Keratinocyte (primary cell): ENCODE measurements at regions not wholly inside any gene's neighbourhood (a gene's known extent, or its start where the extent isn't known, plus 50 kb on each side); places are given as distances from the start of the nearest gene placed in this dataset.

Source experiments
- DNase-seq: peaks from one replicate; pipeline ENCODE4 v3.0.0-alpha.2; 2011; ENCODE audit warnings: low read depth, missing footprints, low spot score
- FAIRE-seq: peaks from 2 replicates; lab custom pipeline; 2011; peaks lifted over from hg19 to GRCh38; lab: Jason Lieb, UNC
- H2AFZ ChIP-seq: 2 replicates; pipeline ENCODE4 v1.6.0; 2012; ENCODE audit warnings: low read length, control low read depth, inconsistent platforms; ENCODE audit not compliant: control insufficient read depth
- H3K27ac ChIP-seq: 2 replicates; pipeline ENCODE4 v1.5.1; 2011; ENCODE audit warnings: low read length; ENCODE audit not compliant: control insufficient read depth, insufficient read depth
- H3K27me3 ChIP-seq: 3 replicates; pipeline ENCODE4 v1.6.0; 2011; ENCODE audit warnings: low read length; ENCODE audit not compliant: control insufficient read depth, insufficient read depth; ENCODE audit errors: extremely low read depth
- H3K36me3 ChIP-seq, 2 experiments: 2 replicates in 1 of 2; 3 replicates in 1 of 2; pipeline ENCODE4 v1.5.1; 2011; ENCODE audit warnings: low read length in 2 of 2, mild to moderate bottlenecking in 1 of 2; ENCODE audit not compliant: control insufficient read depth in 2 of 2, insufficient read depth in 2 of 2; ENCODE audit errors: extremely low read depth in 1 of 2
- H3K4me1 ChIP-seq: 3 replicates; pipeline ENCODE4 v1.5.1; 2011; ENCODE audit warnings: low read length; ENCODE audit not compliant: control insufficient read depth, insufficient read depth; ENCODE audit errors: extremely low read depth
- H3K4me2 ChIP-seq: 3 replicates; pipeline ENCODE4 v1.6.0; 2011; ENCODE audit warnings: low read depth, low read length; ENCODE audit not compliant: control insufficient read depth, insufficient read depth; ENCODE audit errors: extremely low read depth
- H3K4me3 ChIP-seq, 3 experiments: fragments of 200-600 bp in 1 of 3; sonication (generic) in 1 of 3; 2 replicates in 2 of 3; 3 replicates in 1 of 3; pipeline ENCODE4 v1.5.1; 2011 to 2016; ENCODE audit warnings: low read length in 3 of 3, mild to moderate bottlenecking in 3 of 3, control low read depth in 2 of 3, inconsistent platforms in 1 of 3, low read depth in 1 of 3, mixed read lengths in 1 of 3, mixed run types in 1 of 3, moderate library complexity in 1 of 3; ENCODE audit not compliant: control insufficient read depth in 2 of 3, insufficient read depth in 2 of 3; ENCODE audit errors: extremely low read depth in 1 of 3
- H3K79me2 ChIP-seq: 2 replicates; pipeline ENCODE4 v1.6.0; 2012; ENCODE audit warnings: low read length; ENCODE audit not compliant: control insufficient read depth, insufficient read depth
- H3K9ac ChIP-seq: 3 replicates; pipeline ENCODE4 v1.6.0; 2011; ENCODE audit warnings: low read length; ENCODE audit not compliant: control insufficient read depth, insufficient read depth; ENCODE audit errors: extremely low read depth
- H3K9me1 ChIP-seq: 3 replicates; pipeline ENCODE4 v1.6.0; 2011; ENCODE audit warnings: low read length; ENCODE audit not compliant: control insufficient read depth, insufficient read depth; ENCODE audit errors: extremely low read depth
- H3K9me3 ChIP-seq: 2 replicates; pipeline ENCODE4 v1.5.1; 2012; ENCODE audit warnings: low read depth, low read length; ENCODE audit not compliant: control insufficient read depth
- H4K20me1 ChIP-seq: 3 replicates; pipeline ENCODE4 v1.6.0; 2011; ENCODE audit warnings: low read length; ENCODE audit not compliant: control insufficient read depth, insufficient read depth; ENCODE audit errors: extremely low read depth
- EZH2 ChIP-seq: IDR thresholded peaks from one replicate; pipeline ENCODE4 v1.6.1; 2012; ENCODE audit warnings: inconsistent platforms, mild to moderate bottlenecking, low read length, moderate library complexity
- dilution Hi-C: fragments of 300-500 bp; cut with MboI; formaldehyde crosslinking; loops from one replicate; pipeline ENCODE4 v1.7.0; 2020; ENCODE audit warnings: low sequenced_read_pairs; ENCODE audit not compliant: extremely low pct_ligation_motif_present
- TF ChIP-seq, protein P1 (sequence below), 3 experiments: IDR thresholded peaks in 1 of 3; conservative IDR thresholded peaks in 1 of 3; optimal IDR thresholded peaks in 1 of 3; 2 replicates in 2 of 3; 3 replicates in 1 of 3; pipeline versions ENCODE3 to v1.5.1; 2011; ENCODE audit warnings: low read length in 3 of 3, mild to moderate bottlenecking in 3 of 3, moderate library complexity in 2 of 3, control low read depth in 1 of 3, inconsistent platforms in 1 of 3; ENCODE audit not compliant: insufficient read depth in 2 of 3; ENCODE audit errors: extremely low read depth in 1 of 3

DNA sequence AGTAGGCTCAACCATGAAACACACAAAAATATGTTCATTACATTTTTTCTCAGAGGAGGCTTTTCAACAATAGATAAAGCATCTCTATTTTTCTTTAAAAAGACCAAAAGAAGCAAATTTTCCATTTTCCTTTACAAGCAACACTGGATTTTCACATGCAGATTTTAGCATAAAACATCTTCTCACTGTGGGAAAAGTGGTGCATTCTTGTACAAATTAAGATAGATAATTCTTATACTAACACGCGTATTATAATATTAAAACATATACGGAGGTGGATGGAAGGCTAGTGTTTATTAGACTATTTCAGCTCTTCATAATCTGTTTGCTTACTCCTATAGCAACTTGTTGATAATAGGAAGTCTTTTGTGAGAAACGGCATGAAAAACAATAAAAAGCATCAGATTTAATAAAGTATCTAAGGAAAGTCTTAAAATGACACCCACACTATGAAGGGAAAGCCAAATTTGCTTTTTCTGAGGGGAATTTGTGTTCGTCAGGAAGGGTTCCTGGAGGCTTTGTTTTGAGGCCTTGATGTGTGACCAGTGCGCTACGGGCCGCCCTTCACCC, 529.6 kb downstream of the SOX2 start:
- no peak for FAIRE-seq

DNA sequence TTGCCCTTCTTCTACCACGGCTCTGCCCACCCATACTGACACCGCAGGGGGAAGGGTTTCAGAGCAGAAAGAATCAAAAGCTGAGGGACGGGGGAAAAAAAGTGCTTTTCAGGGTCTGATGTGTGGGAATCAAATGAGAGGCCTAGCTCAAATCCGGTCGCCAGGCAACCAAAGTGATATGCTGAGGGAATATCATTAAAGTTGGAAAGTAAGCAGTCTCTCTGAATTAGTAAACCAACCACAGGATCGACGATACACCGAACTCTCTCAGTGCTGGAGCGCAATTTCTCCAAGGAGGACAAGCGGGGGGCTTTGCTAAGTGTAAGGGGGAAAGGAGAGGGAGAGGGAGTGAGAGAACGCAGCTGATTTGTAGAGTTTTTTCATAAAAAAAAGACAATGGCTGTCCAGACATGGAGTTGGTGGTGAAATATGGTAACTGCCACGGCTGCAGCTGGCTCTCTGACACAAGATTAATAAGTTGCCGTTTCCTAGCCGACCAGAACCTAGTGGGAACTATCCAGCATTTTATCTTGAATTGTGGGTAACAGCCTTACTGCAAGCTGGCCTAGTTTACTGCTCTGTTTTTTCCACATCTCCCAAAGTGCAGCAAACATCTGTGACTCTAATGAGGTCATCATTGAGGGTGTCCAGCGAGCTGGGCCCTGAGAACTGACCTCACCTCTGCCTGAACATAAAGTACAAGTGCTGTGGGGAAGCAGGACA, 530.2 kb downstream of the SOX2 start:
- no peak for FAIRE-seq
- H3K4me2 ChIP-seq = no peak overlapping the region
- H3K9ac ChIP-seq = no peak overlapping the region
- H3K27ac ChIP-seq = no peak overlapping the region
- dilution Hi-C loops = loop anchor here (25.0 kb wide), 1 partner anchor 505 kb away; no protein-coding TSS in a partner anchor
- no peaks in the 10 kb centered on the region for H3K9me3 ChIP-seq
- H3K9me1 ChIP-seq = no peaks in the 10 kb centered on the region
- no peaks in the 10 kb centered on the region for H3K36me3 ChIP-seq
- no peak overlapping the region for H2AFZ ChIP-seq
- H3K79me2 ChIP-seq = no peaks in the 10 kb centered on the region
- no peaks in the 10 kb centered on the region for H3K27me3 ChIP-seq
- TF ChIP-seq, protein P1, sequence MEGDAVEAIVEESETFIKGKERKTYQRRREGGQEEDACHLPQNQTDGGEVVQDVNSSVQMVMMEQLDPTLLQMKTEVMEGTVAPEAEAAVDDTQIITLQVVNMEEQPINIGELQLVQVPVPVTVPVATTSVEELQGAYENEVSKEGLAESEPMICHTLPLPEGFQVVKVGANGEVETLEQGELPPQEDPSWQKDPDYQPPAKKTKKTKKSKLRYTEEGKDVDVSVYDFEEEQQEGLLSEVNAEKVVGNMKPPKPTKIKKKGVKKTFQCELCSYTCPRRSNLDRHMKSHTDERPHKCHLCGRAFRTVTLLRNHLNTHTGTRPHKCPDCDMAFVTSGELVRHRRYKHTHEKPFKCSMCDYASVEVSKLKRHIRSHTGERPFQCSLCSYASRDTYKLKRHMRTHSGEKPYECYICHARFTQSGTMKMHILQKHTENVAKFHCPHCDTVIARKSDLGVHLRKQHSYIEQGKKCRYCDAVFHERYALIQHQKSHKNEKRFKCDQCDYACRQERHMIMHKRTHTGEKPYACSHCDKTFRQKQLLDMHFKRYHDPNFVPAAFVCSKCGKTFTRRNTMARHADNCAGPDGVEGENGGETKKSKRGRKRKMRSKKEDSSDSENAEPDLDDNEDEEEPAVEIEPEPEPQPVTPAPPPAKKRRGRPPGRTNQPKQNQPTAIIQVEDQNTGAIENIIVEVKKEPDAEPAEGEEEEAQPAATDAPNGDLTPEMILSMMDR (optimal IDR thresholded peaks at IDR 0.05 in 1 of 3, IDR thresholded peaks at IDR 0.05 in 1 of 3, conservative IDR thresholded peaks at IDR 0.05 in 1 of 3; ENCODE audit: extremely low read depth in 1 of 3, insufficient read depth in 2 of 3, low read length in 3 of 3) = no peak
- TF ChIP-seq EZH2 = no peak
- no peak for DNase-seq
- H4K20me1 ChIP-seq = no peaks in the 10 kb centered on the region
- no peak overlapping the region for H3K4me3 ChIP-seq
- H3K4me1 ChIP-seq = no peaks in the 10 kb centered on the region

More for the DNA sequence above, 529.6 kb downstream of the SOX2 start:
- no peak overlapping the region for H3K27ac ChIP-seq
- H3K36me3 ChIP-seq = no peaks in the 10 kb centered on the region
- no peaks in the 10 kb centered on the region for H3K27me3 ChIP-seq
- H3K9me1 ChIP-seq = no peaks in the 10 kb centered on the region
- no peak overlapping the region for H3K9ac ChIP-seq
- no peaks in the 10 kb centered on the region for H3K79me2 ChIP-seq
- H3K4me1 ChIP-seq = no peaks in the 10 kb centered on the region
- no peak for DNase-seq
- H3K4me2 ChIP-seq = no peak overlapping the region
- H4K20me1 ChIP-seq = no peaks in the 10 kb centered on the region
- no peak overlapping the region for H2AFZ ChIP-seq
- dilution Hi-C loops = loop anchor here (25.0 kb wide), 1 partner anchor 504 kb away; no protein-coding TSS in a partner anchor
- no peak overlapping the region for H3K4me3 ChIP-seq
- no peak for TF ChIP-seq EZH2
- TF ChIP-seq, protein P1 (optimal IDR thresholded peaks at IDR 0.05 in 1 of 3, IDR thresholded peaks at IDR 0.05 in 1 of 3, conservative IDR thresholded peaks at IDR 0.05 in 1 of 3; ENCODE audit: extremely low read depth in 1 of 3, insufficient read depth in 2 of 3, low read length in 3 of 3) = no peak
- no peaks in the 10 kb centered on the region for H3K9me3 ChIP-seq
